ENCODE measurements at regions not wholly inside any gene's neighbourhood (a gene's known extent, or its start where the extent isn't known, plus 50 kb on each side); places are given as distances from the start of the nearest gene placed in this dataset.

DNA sequence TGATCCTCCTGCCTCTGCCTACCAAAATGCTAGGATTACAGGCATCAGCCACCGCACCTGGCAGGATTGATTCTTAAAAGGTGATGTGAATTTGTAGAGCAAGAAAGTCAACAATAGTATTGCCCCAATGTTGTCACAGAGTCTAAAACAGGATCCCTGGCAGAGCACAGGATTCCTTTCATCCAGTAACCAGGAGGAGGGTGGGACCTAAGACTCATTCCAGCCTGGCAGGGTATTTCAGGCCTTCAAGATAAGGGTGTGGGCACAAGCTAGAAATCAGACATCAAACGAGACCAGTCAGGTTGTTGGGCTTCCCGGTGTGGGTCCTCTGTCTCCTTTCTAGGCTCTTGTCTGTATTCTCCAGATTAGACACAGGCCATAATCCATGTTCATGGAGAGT lies 511.4 kb downstream of the BCL11A start:
- no peak for DNase-seq

- no peak for DNase-seq
Measured at GRCh38 chr2:60033325-60033724, 520.1 kb downstream of the BCL11A start.

GRCh38 chr2:60029566-60029883 lies 523.9 kb downstream of the BCL11A start:
- no peak for DNase-seq

DNA sequence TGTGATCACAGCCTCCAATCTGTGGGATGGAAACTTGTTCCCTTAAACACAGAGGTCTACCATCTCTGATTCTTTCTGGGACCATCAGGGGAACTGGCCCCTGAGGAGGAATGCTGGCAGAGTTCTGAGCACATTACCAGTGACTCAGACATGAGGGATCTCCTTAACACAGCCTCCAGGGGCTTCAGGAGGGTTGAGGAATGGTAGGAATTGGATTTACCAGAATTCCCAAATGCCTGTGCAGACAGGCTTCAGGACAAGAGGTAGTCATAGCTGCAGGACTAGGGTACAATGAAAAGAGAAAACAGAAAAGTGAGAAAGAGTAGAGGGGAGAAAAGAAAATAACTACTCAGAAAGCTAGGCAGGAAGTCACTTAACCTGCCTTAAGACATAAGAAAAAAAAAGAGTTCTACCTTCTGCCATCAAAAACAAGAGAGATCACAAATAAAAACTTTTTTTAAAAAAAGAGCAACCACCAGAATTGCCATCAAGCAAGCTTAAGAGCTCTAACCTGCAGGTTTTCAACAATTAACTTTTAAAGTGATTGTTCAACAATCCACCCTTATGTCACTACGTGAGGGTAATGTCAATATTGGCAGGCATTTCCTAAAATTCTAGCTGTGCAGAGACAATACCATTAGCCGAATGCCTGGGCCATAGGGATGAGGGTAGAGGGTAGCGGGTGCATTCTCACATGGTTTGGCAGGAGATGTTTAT lies 524.4 kb downstream of the BCL11A start:
- DNase-seq, result no peak

DNA sequence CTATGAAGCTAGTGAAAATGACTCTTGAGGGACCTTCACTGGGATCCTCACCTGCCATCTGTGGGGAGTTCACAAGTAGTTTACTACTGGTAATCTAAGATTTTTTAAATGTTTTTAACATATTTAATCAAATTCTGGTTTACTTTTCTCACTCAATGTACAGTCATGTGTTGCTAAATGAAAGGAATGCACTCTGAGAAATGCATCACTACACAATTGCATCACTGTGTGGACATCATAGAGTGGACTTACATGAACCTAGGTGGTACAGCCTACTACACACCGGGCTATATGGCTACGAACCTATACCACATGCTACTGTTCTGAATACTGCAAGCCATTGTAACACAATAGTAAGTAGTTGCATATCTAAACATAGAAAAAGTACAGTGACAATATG lies 528.0 kb downstream of the BCL11A start:
- DNase-seq, result no peak

- DNase-seq, result peak in 1 of 2 experiments; percentile 23
Measured at GRCh38 chr2:60023256-60023985, 530.0 kb downstream of the BCL11A start.

- DNase-seq, result no peak
Measured at GRCh38 chr2:60007671-60008070, 545.8 kb downstream of the BCL11A start.

GRCh38 chr2:60003076-60003475 lies 550.4 kb downstream of the BCL11A start:
- no peak for DNase-seq

GRCh38 chr2:60002183-60002867 lies 551.1 kb downstream of the BCL11A start:
- DNase-seq, result no peak

GRCh38 chr2:60000686-60001085 lies 552.8 kb downstream of the BCL11A start:
- no peak for DNase-seq

GRCh38 chr2:59998324-59998723 lies 555.1 kb downstream of the BCL11A start:
- DNase-seq, result no peak

DNA sequence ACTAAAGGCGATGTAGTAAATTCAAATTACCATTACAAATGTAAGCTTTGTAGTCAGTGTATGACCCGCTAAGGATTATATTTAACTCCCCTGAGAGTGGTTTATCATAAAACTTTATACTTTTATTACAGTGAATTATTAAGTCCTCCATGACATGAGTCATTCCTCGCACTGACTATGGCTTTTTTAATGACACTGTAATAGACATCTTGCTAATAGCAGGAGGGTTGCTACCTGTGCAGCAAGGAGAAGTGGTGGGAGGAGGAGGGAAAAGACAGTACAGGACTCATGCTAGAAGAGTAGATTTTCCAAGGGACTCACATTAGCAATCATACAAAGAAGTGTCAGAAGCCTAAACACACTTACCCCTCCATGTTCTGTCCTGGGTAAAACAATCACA lies 556.1 kb downstream of the BCL11A start:
- no peak for DNase-seq

- DNase-seq, result no peak
Measured at GRCh38 chr2:59996855-59997254, 556.6 kb downstream of the BCL11A start.

DNA sequence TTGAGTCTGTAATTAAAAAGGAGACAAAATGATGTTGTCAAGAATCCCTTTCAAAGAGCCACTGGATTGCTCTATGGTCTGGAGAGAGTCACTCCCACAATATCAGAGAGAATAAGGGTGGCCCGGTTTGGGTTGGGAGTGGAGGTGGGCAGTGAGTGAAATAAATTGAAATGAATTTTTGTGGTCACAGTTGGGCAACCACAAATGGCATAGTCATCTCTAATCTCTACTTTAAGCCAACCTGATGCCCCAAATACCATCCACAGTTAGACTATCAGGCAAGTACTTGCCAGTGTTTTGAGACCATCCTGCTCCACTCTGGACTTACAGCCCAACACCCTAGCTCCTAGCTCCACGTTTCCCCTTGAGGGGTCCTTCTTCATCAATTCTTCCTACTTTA lies 559.7 kb downstream of the BCL11A start:
- no peak for DNase-seq

DNA sequence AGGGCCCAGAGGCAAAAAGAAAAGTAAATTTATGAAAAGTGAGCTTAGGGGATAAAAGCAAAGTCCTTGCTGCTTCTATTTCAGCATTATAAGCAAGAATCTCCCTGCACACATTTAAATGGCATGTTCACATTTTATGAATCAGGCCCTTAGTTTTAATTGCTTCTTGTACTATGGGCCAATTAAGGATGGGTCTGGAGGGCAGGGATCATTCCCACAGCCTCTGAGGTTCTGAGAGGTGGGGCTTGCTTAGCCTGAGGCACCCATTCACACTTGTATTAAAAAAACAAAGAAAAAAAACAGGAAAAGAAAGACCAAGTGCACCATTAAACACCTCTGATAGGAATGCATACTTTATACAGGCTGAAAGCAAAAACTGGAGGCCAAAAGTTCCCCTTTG lies 565.1 kb downstream of the BCL11A start:
- DNase-seq, result no peak

DNA sequence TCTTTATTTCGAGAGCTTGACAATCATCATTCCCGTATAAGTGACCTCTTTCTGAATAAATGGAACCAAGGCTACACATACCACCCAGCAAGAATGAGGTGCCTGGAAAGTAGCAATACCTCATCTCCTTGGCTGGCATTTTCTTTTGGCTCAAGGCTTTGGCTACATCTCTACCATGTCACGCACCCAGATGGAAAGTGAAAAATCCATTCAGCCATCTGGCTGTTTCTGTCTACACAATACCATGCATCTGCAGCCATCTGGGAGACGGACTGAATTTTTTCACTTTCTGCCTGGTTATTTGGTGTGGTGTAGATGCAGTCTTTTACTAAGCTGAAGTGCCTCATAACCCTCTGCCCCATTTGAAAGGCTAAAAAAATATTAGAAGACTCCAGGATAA lies 566.9 kb downstream of the BCL11A start:
- no peak for DNase-seq

DNA sequence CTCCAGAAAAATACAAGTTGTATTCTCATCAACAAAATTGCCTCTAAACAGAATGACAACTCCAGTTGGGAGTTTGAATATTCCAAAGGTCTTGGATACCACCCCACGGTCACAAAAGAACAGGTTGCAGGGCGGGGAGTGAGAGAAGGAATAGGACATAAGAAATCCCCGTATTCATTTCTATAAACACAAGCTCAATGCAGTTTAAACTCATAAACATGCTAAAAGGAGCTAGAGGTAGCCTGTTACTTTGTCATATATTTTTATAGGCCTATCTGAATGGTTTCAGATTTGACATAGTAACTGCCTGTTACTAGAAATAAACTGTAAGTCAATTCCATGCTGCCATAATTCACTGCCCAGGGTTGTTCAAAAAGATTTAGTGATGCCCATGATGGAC lies 567.5 kb downstream of the BCL11A start:
- no peak for DNase-seq

- no peak for DNase-seq
Measured at GRCh38 chr2:59974051-59974766, 579.2 kb downstream of the BCL11A start.

- no peak for DNase-seq
Measured at GRCh38 chr2:59969161-59969560, 584.3 kb downstream of the BCL11A start.

DNA sequence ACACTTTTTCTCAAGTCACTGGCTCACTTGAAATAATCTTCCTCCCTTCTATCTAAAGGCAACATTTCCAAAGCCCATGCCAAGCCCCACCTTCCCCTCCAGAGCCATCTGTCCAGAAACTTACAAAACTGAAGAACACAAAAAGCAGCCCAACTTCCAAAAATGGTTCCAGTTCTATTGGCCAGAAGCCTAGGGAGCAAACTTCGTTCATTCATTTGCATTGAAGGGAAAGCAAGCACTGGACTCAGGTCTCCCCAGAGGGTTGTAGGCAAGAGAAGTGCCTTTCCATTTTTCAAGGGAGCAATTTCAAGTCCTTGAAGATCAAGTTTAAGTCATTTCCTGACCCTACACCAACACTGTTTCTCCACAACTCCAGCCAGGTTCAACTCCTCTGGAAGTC lies 585.0 kb downstream of the BCL11A start:
- DNase-seq, result no peak

GRCh38 chr2:59967691-59968090 lies 585.8 kb downstream of the BCL11A start:
- no peak for DNase-seq

DNA sequence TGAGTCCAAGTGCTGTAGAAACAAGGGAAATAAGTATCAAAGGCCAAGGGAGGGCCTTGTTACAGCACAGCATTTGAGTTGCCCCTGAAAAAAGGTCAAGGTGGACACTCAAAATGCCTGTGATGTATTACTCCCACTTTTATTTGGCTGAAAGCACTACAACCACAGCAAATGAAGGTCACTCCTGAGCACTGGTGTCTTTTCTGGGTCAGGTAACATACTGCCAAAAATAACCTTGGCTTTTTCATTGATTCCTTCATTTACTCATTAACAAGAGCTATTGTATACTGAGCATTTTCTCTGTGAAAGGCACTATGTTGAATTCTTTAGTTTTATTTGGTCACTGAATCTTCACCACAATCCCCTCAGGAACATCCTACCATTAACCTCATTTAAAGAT lies 590.3 kb downstream of the BCL11A start:
- DNase-seq, result no peak

DNA sequence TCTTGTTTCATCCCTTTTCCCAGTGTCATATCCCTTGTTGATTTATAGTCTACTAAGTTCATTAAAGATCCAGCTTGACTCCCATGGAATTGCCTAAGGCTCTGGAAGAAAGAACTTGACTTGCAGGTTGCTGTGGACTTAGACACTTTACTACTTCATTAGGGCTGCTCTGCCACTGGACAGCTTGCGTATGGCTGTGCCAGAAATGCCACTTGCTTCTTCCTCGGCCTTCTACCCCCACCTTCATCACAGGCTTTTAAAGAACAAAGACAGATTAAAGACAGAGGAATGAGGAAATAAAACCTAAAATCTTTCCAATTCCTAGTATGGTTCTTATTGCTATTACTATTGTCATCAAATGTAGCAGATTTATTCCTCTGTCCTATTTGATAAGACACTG lies 591.7 kb downstream of the BCL11A start:
- DNase-seq, result no peak

DNA sequence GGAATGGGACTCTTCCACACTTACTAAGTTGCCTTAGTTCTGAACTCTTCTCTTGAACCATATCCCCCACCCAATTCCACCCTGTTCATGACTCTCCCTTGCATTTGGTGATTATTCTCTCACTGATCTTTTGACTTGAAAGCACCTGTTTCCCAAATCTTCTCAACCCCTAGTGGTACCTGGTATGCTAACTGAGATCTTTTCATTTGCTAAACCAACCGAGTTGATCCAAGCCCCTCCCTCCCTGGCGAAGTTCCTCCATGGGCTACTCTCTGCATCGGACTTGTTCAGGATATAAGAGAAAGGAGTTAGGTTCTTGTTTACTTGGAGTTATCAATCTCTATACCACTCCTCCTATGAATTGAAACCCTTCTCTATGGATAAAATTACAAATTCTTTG lies 593.5 kb downstream of the BCL11A start:
- no peak for DNase-seq

All from Kasumi-1 (cell line).